GM18519 (cell line): ENCODE measurements at regions not wholly inside any gene's neighbourhood (a gene's known extent, or its start where the extent isn't known, plus 50 kb on each side); places are given as distances from the start of the nearest gene placed in this dataset.
"Not testable (repeated sequence)": the region's sequence is repeated elsewhere in the genome, so short reads cannot be mapped to it uniquely, and the experiment has no call there.

Experiments used
- ATAC-seq: cut with Tn5 transposase; IDR thresholded peaks from one replicate; pipeline ENCODE4 v1.9.1; 2021; ENCODE audit warnings: mild to moderate bottlenecking, moderate library complexity; ENCODE audit not compliant: unreplicated experiment, low FRiP score

DNA sequence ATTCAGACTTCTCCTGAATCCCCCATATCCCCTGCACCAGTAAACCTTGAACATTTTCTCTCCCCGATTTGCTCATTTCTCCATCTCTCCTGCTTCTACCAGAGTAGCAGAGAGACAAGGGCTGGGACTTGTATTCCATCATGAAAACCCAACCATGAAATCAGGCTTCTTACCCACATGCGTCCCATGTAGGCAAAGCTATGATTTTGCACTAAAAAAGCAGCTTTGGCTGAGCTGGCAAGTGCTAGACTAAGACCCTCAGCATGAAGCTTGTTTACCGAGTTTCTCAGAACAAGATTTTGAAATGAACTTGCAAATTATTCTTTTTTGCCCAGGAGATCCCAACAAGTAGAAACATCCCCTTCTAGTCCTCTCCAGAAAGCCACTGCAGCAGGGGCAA lies 80.3 kb upstream of the RFLNA start:
- ATAC-seq, result no peak

DNA sequence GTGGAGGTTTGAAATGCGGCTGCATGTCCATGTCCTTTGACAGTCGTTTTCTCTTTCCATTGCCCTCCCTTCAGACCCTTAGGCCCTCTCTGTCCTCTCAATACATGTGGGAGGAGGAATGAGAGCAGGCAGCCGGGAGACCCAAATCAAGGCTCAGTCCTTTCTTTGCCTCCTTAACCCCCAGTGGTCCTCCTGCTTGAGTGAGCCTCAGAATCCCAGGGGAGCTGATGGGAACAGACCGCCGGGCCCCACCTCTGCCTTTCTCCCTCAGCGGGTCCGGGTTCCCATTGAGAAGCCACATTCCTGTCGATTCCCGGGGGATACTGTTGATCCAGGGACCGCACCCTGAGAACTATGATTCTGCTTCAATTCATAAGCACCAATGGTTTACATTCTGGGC lies 77.9 kb upstream of the RFLNA start:
- no peak for ATAC-seq

DNA sequence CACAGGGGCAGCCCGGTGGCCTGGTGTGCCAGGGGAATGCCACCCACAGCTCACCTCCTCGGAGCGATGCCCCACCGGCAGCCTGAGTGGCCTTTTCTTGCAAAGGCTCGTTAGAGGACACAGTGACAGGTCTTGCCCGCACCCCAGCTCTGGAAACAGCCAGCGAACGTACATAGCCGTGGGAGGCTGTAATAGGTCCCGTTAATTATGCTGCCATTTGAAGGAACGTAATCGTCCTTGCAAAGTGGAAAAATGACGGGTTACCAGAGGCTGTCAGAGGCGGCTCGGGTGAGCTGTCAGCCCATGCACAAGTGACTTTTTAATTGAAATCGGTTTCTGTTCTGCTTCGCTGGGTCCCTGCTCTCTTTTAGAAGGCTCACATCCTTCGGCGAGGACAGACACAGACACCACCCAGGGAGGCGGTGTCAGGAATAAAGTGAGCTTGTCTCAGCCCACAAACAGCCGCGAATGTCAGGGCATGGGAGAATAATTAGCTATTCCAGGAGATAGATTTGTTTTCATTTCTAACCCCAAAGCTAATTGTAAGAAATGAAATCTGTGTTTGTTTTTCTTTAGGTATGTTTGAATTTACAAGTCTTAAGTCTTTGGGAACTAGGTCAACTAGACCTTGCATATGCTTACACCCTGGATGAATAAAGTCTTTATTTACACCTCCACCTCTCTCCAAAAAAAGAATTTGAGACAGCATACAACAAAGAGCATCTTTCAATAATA lies 77.2 kb upstream of the RFLNA start:
- no peak for ATAC-seq

DNA sequence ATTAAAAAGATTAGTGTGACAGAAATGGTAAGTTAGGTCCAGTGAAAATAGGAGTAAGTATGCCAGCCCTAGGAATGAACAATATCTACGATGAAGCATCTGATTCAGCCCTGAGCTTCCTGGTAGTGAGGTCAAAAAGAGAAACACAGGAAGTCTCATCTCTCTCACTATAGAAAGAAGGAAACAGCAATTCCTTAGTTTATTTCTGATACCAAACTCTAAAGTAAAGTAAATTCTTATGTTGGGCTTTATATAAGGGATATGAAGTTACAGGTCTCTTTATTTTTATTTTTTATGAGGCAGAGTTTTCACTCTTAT lies 76.7 kb upstream of the RFLNA start:
- ATAC-seq, result no peak

DNA sequence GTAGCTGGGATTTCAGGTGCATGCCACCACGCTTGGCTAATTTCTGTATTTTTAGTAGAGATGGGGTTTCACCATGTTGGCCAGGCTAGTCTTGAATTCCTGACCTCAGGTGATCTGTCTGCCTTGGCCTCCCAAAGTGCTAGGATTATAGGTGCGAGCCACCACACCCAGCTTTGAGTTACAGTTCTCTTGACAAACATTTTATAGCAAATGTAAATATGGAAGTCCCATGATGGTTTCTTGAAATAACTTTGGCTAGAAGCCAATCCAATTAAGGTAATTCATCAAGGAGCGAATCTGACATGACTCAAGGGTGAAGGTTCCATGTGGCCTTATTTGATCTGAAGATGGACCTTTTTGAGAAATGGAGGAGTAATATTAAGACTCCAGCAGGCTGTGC lies 76.2 kb upstream of the RFLNA start:
- ATAC-seq, result not testable (repeated sequence)

DNA sequence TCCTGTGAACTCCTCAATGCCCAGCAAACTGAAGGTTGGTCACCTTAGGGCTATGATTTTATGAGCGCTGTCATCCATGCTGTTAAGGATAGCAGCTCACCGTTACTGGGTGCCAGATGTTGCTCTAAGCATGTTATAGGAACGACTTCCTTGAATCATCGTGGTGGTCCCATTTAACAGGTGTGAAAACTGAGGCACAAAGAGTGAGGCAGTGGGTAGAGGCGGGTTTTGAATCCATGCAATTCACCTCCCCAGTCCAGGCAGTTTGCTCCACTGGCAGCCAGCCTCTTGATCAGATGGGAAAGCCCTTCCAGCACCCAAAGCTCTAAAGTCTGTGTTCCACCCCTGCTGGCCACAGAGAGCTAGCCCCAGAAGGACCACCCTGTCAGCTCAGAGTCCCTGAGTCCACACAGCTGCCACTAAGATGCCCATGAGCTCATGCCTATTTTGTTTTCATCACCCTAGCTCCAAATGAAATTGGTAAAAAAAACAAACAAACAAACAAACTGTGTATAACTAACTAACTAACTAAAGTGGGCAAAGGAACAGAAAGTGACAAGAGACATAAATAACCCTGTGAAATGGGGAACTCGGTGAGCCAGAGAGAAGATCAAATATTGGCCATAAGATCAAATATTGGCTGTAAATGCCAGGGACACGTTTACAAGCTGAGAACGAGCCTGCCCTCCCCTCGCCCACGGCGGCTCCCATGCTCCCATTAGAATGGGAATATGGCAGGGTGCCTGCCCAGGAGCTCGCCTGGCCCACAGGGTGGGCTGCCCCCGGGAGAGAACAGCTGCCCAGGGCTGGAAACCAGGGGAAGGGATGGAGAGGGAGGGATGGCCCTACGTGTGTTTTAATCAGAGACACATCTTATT lies 72.3 kb upstream of the RFLNA start:
- ATAC-seq, result no peak

DNA sequence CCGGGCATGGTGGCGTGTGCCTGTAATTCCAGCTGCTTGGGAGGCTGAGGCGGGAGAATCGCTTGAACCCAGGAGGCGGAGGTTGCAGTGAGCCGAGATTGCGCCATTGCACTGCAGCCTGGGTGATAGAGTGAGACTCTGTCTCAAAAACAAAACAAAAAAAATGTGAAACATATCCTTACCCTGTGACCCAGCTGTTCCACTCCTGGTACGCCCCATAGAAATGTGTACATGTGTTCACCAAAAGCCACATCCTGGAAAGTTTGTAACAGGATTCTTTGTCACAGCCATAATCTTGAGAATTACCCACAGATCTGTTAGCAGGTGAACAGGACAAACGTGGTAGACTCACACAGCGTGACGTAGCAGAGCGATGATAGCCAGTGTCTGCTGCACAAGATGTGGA lies 71.2 kb upstream of the RFLNA start:
- ATAC-seq, result not testable (repeated sequence)

DNA sequence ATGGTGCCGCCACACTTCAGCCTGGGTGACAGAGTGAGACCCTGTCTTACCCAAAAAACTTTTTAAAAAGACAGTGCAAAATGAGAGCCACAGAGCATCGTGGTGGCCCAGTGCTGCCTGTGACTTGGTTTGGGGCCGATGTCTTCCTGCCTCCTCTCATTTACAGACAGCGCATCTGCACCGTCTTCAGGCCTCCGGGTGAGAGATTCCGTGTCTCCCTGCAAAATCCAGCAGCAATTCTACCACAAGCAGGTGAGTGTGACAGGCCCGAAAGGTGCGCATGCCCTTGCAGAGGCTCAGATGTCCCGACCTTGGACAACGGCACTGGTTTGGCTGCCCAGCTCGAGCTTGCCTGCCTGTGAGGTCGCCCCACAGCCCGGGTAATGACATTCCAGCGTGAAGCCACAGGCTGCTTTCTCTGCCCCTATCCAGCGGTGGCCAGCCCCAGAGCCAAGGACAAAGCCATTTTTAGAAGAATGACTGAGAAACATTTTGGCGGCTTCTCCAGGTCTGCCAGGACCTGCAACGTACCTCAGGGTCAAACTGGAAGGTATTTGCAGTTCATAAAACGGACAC lies 70.3 kb upstream of the RFLNA start:
- no peak for ATAC-seq

DNA sequence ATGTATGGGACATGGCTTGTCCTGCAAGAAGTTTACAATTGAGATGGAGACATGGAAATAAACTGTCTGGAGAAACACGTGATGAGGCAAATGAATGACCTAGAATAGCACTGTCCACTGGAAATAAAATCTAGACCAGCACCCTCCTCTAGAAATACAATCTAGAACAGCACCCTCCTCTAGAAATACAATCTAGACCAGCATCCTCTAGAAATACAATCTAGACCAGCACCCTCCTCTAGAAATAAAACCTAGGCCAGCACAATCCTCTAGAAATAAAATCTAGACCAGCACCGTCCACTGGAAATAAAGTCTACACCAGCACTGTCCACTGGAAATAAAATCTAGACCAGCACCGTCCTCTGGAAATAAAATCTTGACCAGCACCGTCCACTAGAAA lies 69.2 kb upstream of the RFLNA start:
- ATAC-seq, result no peak

DNA sequence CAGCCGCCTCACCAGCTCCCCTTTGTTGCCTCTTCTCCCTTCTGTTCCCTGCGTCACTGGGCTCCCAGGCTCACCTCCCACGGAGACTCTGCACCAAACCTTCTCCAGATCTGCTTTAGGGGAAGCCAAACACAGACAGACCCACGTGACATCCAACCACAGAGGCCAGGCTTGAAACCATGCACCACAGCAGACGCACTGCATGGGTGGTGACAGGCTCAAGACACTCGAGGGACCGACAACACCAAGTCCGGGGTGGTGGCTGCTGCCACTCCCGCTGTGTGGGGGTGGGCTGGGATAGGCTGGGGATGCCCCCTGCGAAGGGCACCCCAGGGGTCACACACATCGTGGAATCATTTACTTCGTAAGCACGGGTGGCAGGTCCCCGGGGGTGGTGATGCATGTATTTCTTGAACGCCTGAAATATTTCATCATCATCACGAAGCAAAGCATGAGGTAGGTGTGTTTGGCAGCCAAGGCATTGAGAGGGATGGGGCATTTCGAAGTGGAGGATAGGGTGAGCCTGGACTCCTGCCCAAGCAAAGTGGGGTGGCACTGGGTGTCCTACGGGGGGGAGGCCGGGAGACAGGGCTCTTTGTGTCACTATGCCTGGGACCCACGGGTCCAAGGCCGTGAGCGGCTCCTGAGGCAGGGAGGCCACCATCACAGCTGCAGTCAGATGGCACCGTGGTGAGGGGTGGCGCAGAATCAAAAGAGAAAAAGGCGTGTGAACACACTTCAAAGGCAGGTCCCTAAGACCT lies 66.8 kb upstream of the RFLNA start:
- no peak for ATAC-seq

DNA sequence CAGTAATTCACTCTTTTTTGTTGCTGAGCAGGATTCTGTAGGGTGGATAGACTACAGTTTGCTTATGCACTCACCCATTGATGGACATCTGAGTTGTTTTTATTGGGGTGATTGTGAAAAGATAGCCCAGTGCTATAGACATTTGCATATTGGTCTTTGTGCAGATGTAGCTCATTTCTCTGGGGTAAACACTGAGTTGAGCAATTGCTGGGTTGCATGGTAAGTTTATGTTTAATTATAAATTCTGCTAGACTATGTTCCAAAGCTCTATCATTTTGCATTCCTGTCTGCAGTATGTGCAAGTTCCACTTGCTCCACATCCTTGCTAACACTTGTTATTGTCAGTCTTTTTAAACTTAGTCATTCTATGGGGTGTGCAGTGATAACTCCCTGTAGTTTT lies 65.4 kb upstream of the RFLNA start:
- ATAC-seq, result no peak

DNA sequence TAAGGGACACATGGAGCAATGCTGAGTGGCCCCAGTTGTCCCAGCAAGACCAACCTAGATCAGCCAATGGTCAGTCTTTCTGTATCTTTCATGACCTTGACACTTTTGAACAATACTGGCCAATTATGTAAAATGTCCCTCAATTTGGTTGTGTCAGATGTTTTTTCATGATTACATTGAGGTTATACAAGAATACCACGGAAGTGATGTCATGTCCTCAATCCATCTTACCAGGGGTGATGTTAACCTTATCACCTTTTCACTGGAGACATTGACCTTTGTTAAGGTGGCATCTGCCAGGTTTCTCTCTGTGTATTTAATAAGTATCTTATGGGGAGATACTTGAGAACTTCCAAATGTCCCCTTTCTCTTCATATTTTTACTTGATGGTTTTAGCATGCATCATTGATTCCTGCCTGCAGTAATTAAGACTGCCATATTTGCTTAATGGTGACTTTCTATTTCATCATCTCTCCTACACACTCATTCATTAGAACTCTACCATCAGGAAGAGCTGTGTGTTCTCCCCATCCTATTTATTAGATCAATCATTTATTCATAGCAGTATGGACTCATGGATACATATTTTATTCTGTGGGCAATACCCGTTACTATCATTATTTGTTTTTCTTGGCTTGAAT lies 64.7 kb upstream of the RFLNA start:
- ATAC-seq, result no peak

DNA sequence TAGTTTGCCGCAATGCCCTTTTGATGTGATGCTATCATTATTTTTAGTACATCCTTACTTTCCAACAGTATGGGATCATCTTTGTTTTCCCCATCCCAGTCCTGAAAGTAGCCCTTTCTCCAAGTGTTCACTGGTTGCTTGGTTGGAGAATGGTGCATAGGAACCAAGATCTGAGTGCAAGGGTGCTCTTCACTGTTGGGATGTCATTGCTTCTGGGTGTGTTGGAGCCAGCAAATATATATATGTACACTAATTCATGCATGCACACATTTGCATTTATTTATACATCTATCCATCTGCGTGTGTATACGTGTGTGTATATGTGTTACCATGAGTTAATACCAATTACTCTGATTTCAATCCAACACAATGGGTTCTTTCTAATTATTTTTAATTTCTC lies 64.1 kb upstream of the RFLNA start:
- ATAC-seq, result no peak

DNA sequence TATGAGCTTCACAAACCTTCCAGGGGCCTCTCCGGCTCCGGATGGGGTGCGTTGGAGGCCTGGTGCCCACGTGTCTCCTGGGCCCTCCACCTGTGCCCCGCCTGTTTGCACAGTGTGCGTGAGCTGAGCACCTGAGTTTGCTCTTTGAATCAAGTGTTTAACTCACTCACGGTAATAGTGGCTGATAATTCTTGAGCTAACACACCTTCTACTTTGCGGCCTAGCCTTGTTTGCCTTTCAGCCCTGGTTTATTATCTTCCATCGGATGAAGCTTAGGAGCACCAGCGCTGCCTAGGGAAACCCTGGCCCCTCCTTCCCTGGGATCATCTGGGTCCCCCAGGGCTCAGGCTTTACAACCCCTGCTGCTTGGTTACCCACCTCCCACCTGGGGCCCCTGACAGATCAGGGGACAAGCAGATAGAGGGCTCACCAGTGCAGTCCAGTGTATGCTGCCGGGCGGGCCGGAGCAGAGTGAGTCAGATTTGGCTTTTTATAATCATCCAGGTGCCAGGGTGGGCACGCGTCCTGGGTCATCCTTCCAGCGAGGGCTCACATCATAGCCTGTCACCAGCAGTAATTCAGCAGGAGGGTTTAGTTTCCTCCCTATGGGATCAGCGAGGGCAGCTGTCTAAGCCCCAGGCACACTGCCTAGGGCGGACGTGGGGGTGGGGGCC lies 62.8 kb upstream of the RFLNA start:
- no peak for ATAC-seq

DNA sequence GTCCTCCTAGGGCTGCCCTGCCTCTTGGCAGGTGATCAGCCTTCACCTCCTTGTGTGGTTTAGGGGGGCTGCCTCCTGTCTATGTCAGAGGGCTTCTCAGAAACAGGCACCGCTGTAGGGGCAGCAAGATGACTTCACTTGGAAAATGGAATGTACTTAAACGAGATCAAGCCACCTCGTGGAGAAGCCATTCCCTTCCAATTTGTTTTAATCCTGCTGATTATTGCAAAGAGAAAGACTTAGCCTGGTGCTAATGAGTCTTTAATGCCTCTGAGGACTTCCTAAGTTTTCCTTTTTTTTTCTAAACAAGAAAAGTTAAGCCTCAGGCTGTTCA lies 62.3 kb upstream of the RFLNA start:
- ATAC-seq, result no peak

DNA sequence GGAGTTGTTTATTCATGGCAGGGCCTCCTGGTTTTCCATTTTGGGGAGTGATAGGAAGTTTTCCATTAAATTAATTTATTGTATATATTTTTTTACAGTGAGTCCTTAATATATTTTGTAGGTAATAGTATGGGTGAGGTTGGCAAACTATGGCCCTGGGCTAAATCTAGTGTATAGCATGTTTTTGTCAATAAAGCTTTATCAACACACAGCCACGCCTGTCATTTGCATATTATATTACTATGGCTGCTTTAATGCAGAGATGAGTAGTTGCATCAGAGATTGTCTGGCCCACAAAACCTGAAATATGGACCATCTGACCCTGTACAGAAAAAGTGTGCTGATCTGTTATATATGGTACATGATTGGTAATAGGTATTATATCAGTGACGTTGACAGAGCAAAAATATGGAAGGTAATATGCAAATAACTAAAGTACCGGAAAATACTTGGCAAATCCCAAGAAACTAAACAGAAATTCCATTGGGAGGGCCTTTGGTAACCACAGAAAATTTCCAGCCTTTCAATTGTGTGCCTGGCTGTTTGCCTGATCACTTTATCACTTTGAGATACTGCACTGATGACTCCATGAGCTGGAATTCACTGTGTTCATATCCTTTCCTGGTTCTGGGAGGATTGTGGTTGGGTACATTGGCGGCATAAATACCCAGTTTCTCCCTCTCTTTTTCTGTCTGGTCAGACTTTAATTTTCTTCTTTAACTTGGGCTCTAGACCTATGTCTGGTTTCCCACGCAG lies 61.7 kb upstream of the RFLNA start:
- no peak for ATAC-seq

DNA sequence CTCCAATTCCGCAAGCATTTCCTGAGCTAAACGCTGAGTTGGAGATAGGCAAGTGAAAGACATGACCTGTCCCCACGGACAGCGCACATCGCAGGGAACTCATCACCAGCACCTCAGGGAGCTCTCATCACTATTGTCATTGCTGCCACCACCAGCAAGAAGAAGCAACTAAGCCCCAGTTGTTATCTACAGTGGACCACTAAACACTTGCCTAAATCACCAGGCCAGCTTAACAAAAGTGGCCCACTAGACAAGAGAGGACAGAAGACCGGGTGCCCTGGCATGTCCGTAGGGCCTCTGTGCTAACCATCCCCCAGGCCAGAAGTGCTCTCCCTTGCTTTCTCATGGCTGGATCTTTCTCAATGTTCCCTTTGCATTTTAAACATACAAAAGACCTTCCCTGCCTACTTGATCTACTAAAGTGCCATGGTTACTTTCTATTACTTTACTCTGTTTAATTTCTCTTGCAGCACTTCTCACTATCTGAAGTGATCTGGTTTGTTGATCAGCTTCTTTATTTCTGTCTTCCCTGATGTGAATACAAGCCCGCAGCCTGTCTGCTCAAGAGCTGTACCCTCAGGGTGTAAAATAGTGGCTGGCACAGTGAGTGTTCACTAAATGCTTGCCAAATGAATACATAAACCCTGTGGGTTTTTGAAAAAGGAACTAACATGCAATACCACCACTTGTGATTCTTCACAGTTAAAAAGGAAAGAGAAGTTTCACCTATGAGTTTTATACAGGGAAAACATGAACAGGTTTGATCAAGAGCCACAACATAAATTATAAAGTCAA lies 60.9 kb upstream of the RFLNA start:
- no peak for ATAC-seq

DNA sequence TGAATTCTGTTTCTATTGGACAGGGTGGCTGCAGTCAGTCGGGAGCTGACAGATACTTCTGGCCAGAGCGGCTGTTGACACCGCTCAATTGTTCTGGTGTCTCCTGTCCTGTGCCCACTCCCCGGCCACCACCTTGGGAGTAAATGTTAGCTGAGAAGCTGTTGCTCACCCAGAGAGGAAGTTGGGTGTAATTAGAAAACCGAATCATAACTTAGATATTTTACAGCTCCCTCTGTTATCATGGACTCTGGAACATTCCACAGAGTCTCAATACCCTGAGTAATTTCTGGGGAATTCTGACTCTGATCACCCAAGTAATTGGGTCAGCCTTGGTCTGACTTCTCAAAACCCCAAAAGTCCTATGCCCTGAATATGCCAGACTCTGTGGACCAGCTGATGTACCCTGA lies 58.3 kb upstream of the RFLNA start:
- no peak for ATAC-seq

DNA sequence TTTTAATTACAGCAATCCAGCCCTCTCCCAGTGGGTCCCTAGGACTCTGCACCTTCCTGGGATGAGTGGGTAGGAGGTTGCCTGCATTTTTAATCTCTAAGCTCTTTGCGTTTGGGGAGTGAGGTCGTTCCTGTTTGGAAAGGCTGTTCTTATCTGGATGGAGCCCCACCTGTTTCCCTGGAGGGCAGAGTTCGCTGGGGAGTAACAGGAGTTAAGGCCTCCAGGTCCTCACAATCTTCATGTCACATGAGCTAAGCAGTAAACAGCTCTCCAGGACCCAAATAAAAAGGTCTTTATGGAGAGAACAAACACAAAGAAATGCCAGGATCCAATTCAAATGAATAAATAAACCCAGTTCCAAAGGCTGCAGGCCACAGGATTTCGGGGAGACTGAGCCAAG lies 56.0 kb upstream of the RFLNA start:
- ATAC-seq, result no peak
